ENCODE measurements at regions not wholly inside any gene's neighbourhood (a gene's known extent, or its start where the extent isn't known, plus 50 kb on each side); places are given as distances from the start of the nearest gene placed in this dataset.

- H3K4me2 ChIP-seq (ENCODE audit: low read length): no peak overlapping the region
- no peaks in the 10 kb centered on the region for H3K36me3 ChIP-seq (ENCODE audit: insufficient read depth, low read length)
- H3K27me3 ChIP-seq (ENCODE audit: insufficient read depth, low read depth, low read length): no peaks in the 10 kb centered on the region
- no peak overlapping the region for H3K9ac ChIP-seq (ENCODE audit: low read length)
- no peak overlapping the region for H3K27ac ChIP-seq (ENCODE audit: low read length)
- no peak overlapping the region for H2AFZ ChIP-seq (ENCODE audit: low read depth, low read length)
- H3F3A ChIP-seq (ENCODE audit: insufficient read depth, low read length, poor library complexity, severe bottlenecking): no peaks in the 10 kb centered on the region
- no peaks in the 10 kb centered on the region for H3K9me2 ChIP-seq (ENCODE audit: insufficient read depth, low read length)
- TF ChIP-seq CTCF (IDR thresholded peaks at IDR 0.05; ENCODE audit: poor library complexity, severe bottlenecking) (no peak), POLR2AphosphoS5 (IDR thresholded peaks at IDR 0.05) (no peak), EP300 (conservative IDR thresholded peaks at IDR 0.05; ENCODE audit: poor library complexity, severe bottlenecking) (no peak)
- no peaks in the 10 kb centered on the region for H3K79me2 ChIP-seq (replicated peaks; ENCODE audit: insufficient read depth, low read length)
- H3K4me3 ChIP-seq (ENCODE audit: low read length): no peak overlapping the region
- no peaks in the 10 kb centered on the region for H3K9me3 ChIP-seq (ENCODE audit: low read length)
- H4K20me1 ChIP-seq (ENCODE audit: insufficient read depth): no peaks in the 10 kb centered on the region
Measured at GRCh38 chr16:62596584-62596983, 560.3 kb upstream of the CDH8 start.

- Histone ChIP-seq H3K27ac (ENCODE audit: low read length) (no peak overlapping the region), H3K79me2 (replicated peaks; ENCODE audit: insufficient read depth, low read length) (no peaks in the 10 kb centered on the region), H3K27me3 (ENCODE audit: insufficient read depth, low read depth, low read length) (no peaks in the 10 kb centered on the region), H4K20me1 (ENCODE audit: insufficient read depth) (no peaks in the 10 kb centered on the region), H2AFZ (ENCODE audit: low read depth, low read length) (no peak overlapping the region), H3K4me3 (ENCODE audit: low read length) (no peak overlapping the region), H3K9me3 (ENCODE audit: low read length) (no peaks in the 10 kb centered on the region), H3F3A (ENCODE audit: insufficient read depth, low read length, poor library complexity, severe bottlenecking) (no peaks in the 10 kb centered on the region), H3K4me2 (ENCODE audit: low read length) (no peak overlapping the region), H3K36me3 (ENCODE audit: insufficient read depth, low read length) (no peaks in the 10 kb centered on the region), H3K9ac (ENCODE audit: low read length) (no peak overlapping the region), H3K9me2 (ENCODE audit: insufficient read depth, low read length) (no peaks in the 10 kb centered on the region)
- TF ChIP-seq CTCF (IDR thresholded peaks at IDR 0.05; ENCODE audit: poor library complexity, severe bottlenecking) (no peak), TAF1 (IDR thresholded peaks at IDR 0.05; ENCODE audit: low read depth) (no peak), RAD21 (conservative IDR thresholded peaks at IDR 0.05) (no peak), EZH2 (IDR thresholded peaks at IDR 0.05; ENCODE audit: borderline replicate concordance, insufficient read depth, low read length, poor library complexity, severe bottlenecking) (no peak)
Measured at GRCh38 chr16:62596125-62596524, 559.9 kb upstream of the CDH8 start.

GRCh38 chr16:62586128-62586862, 550.1 kb upstream of the CDH8 start:
- Histone ChIP-seq H3K4me3 (ENCODE audit: low read length) (no peak overlapping the region), H3K9me2 (ENCODE audit: insufficient read depth, low read length) (no peaks in the 10 kb centered on the region), H4K20me1 (ENCODE audit: insufficient read depth) (no peaks in the 10 kb centered on the region), H3K27ac (ENCODE audit: low read length) (no peak overlapping the region), H3K9me3 (ENCODE audit: low read length) (no peaks in the 10 kb centered on the region), H3K4me2 (ENCODE audit: low read length) (no peak overlapping the region), H3F3A (ENCODE audit: insufficient read depth, low read length, poor library complexity, severe bottlenecking) (no peaks in the 10 kb centered on the region), H3K79me2 (replicated peaks; ENCODE audit: insufficient read depth, low read length) (no peaks in the 10 kb centered on the region), H3K36me3 (ENCODE audit: insufficient read depth, low read length) (no peaks in the 10 kb centered on the region), H3K27me3 (ENCODE audit: insufficient read depth, low read depth, low read length) (no peaks in the 10 kb centered on the region), H3K9ac (ENCODE audit: low read length) (no peak overlapping the region), H2AFZ (ENCODE audit: low read depth, low read length) (no peak overlapping the region)
- TF ChIP-seq REST (IDR thresholded peaks at IDR 0.05; ENCODE audit: borderline replicate concordance) (no peak), RAD21 (conservative IDR thresholded peaks at IDR 0.05) (no peak), TAF1 (IDR thresholded peaks at IDR 0.05; ENCODE audit: low read depth) (no peak), CTCF (IDR thresholded peaks at IDR 0.05; ENCODE audit: poor library complexity, severe bottlenecking) (no peak), MXI1 (conservative IDR thresholded peaks at IDR 0.05; ENCODE audit: poor library complexity, severe bottlenecking) (no peak), EP300 (conservative IDR thresholded peaks at IDR 0.05; ENCODE audit: poor library complexity, severe bottlenecking) (no peak), POLR2AphosphoS5 (IDR thresholded peaks at IDR 0.05) (no peak), EZH2 (IDR thresholded peaks at IDR 0.05; ENCODE audit: borderline replicate concordance, insufficient read depth, low read length, poor library complexity, severe bottlenecking) (no peak), SMC3 (conservative IDR thresholded peaks at IDR 0.05; ENCODE audit: poor library complexity) (no peak)
